IMR-90 (cell line): ENCODE measurements at regions not wholly inside any gene's neighbourhood (a gene's known extent, or its start where the extent isn't known, plus 50 kb on each side); places are given as distances from the start of the nearest gene placed in this dataset.

Source experiments
- ATAC-seq: fragments of 200-7000 bp; cut with Tn5 transposase; 2 replicates; pipeline ENCODE4 v1.9.1; 2020; ENCODE audit warnings: low read depth, mild to moderate bottlenecking, moderate library complexity
- BruUV-seq: library from RNA; stranded (reverse); fragments of 400-500 nt; replicated peaks from 2 replicates; lab custom pipeline; 2021; lab: Mats Ljungman, UMichigan
- CTCF ChIA-PET: fragments of 300-600 bp; formaldehyde crosslinking; extraction: SDS; loops from one replicate; lab custom pipeline; 2021; ENCODE audit warnings: antibody characterized with exemption; lab: Yijun Ruan, JAX
- POLR2A ChIA-PET: fragments of 300-600 bp; sonication (Branson Sonifier 250); formaldehyde crosslinking; loops from one replicate; lab custom pipeline; 2022; ENCODE audit warnings: antibody characterized with exemption; ENCODE audit not compliant: unreplicated experiment; lab: Charles Lee
- DNase-seq: peaks from one replicate; pipeline ENCODE4 v3.0.0; 2013
- H2AFZ ChIP-seq: replicated peaks from 2 replicates; pipeline ENCODE3; 2013; ENCODE audit warnings: low read length, mild to moderate bottlenecking; ENCODE audit not compliant: poor library complexity
- H2AK5ac ChIP-seq: 2 replicates; pipeline ENCODE4 v1.6.1; 2013; ENCODE audit warnings: low read depth, low read length, inconsistent platforms
- H2AK9ac ChIP-seq: replicated peaks from 2 replicates; pipeline ENCODE3; 2013; ENCODE audit warnings: mild to moderate bottlenecking, low read depth, low read length, moderate library complexity; ENCODE audit not compliant: poor library complexity
- H2BK120ac ChIP-seq: 2 replicates; pipeline ENCODE4 v1.6.1; 2013; ENCODE audit warnings: low read depth, low read length, inconsistent platforms
- H2BK15ac ChIP-seq: 3 replicates; pipeline ENCODE4 v1.6.1; 2013; ENCODE audit warnings: low read depth, low read length, inconsistent platforms
- H2BK20ac ChIP-seq: 2 replicates; pipeline ENCODE4 v1.6.1; 2013; ENCODE audit warnings: low read depth, mild to moderate bottlenecking, inconsistent platforms, low read length, moderate library complexity
- H2BK5ac ChIP-seq: 2 replicates; pipeline ENCODE4 v1.6.1; 2013; ENCODE audit warnings: mild to moderate bottlenecking, low read depth, low read length, inconsistent platforms; ENCODE audit not compliant: poor library complexity, severe bottlenecking
- H3K14ac ChIP-seq: replicated peaks from 2 replicates; pipeline ENCODE4 v1.6.1; 2013; ENCODE audit warnings: low read depth, low read length, inconsistent platforms
- H3K18ac ChIP-seq: 2 replicates; pipeline ENCODE4 v1.6.1; 2013; ENCODE audit warnings: low read depth, low read length, control low read depth
- H3K23ac ChIP-seq: 2 replicates; pipeline ENCODE4 v1.6.1; 2013; ENCODE audit warnings: low read depth, low read length, inconsistent platforms
- H3K27ac ChIP-seq: 2 replicates; pipeline ENCODE4 v1.5.1; 2013; ENCODE audit warnings: mild to moderate bottlenecking, control low read depth, low read length; ENCODE audit not compliant: insufficient read depth
- H3K27me3 ChIP-seq: 2 replicates; pipeline ENCODE4 v1.6.1; 2013; ENCODE audit warnings: low read length; ENCODE audit not compliant: control insufficient read depth, insufficient read depth
- H3K36me3 ChIP-seq: 2 replicates; pipeline ENCODE4 v1.6.1; 2013; ENCODE audit warnings: low read length, mixed read lengths; ENCODE audit not compliant: control insufficient read depth, insufficient read depth
- H3K4ac ChIP-seq: 2 replicates; pipeline ENCODE4 v1.6.1; 2013; ENCODE audit warnings: low read depth, low read length, inconsistent platforms
- H3K4me1 ChIP-seq: 2 replicates; pipeline ENCODE4 v1.6.1; 2013; ENCODE audit warnings: low read length, mixed read lengths; ENCODE audit not compliant: control insufficient read depth, insufficient read depth
- H3K4me2 ChIP-seq: 2 replicates; pipeline ENCODE4 v1.6.1; 2013; ENCODE audit warnings: low read depth, mild to moderate bottlenecking, control low read depth, low read length, moderate library complexity
- H3K4me3 ChIP-seq: 2 replicates; pipeline ENCODE4 v1.5.1; 2013; ENCODE audit warnings: low read depth, mild to moderate bottlenecking, control low read depth, low read length, moderate library complexity; ENCODE audit not compliant: insufficient read depth
- H3K56ac ChIP-seq: 2 replicates; pipeline ENCODE4 v1.6.1; 2013; ENCODE audit warnings: low read length, inconsistent platforms; ENCODE audit not compliant: insufficient read depth; ENCODE audit errors: extremely low read depth
- H3K79me1 ChIP-seq, 2 experiments: 2 replicates each; pipeline ENCODE4 v1.6.1; 2013; ENCODE audit warnings: low read length in 2 of 2, inconsistent platforms in 1 of 2, low read depth in 1 of 2
- H3K9ac ChIP-seq: 2 replicates; pipeline ENCODE4 v1.6.1; 2013; ENCODE audit warnings: low read depth, low read length, control low read depth
- H3K9me1 ChIP-seq: 2 replicates; pipeline ENCODE4 v1.6.1; 2013; ENCODE audit warnings: low read length, inconsistent platforms; ENCODE audit not compliant: insufficient read depth
- H3K9me3 ChIP-seq: 2 replicates; pipeline ENCODE4 v1.6.1; 2013; ENCODE audit warnings: low read length; ENCODE audit not compliant: control insufficient read depth, insufficient read depth
- H4K20me1 ChIP-seq: 2 replicates; pipeline ENCODE4 v1.6.1; 2013; ENCODE audit warnings: low read length, inconsistent platforms; ENCODE audit not compliant: insufficient read depth
- H4K5ac ChIP-seq: 2 replicates; pipeline ENCODE4 v1.6.1; 2013; ENCODE audit warnings: mild to moderate bottlenecking, low read depth, low read length, control low read depth
- H4K8ac ChIP-seq, 2 experiments: 2 replicates each; pipeline ENCODE4 v1.6.1; 2013; ENCODE audit warnings: low read depth in 2 of 2, low read length in 2 of 2, control low read depth in 1 of 2, inconsistent platforms in 1 of 2
- H4K91ac ChIP-seq: 2 replicates; pipeline ENCODE4 v1.6.1; 2013; ENCODE audit warnings: low read depth, low read length, inconsistent platforms; ENCODE audit not compliant: insufficient read depth
- CTCF ChIP-seq: conservative IDR thresholded peaks from 2 replicates; pipeline ENCODE4 v1.5.1; 2012; ENCODE audit warnings: mild to moderate bottlenecking, low read depth, low read length, improper control_type of control experiment
- MAFK ChIP-seq: IDR thresholded peaks from 2 replicates; pipeline ENCODE4 v1.6.1; 2012; ENCODE audit warnings: low read depth, low read length, improper control_type of control experiment
- MXI1 ChIP-seq: IDR thresholded peaks from 2 replicates; pipeline ENCODE4 v1.6.1; 2012; ENCODE audit warnings: low read depth, mild to moderate bottlenecking, low read length, moderate library complexity, borderline replicate concordance
- NFE2L2 ChIP-seq: fragments of 150-350 bp; IDR thresholded peaks from 2 replicates; pipeline ENCODE4 v1.6.1; 2016; ENCODE audit warnings: low read depth, mild to moderate bottlenecking, low read length
- POLR2A ChIP-seq: IDR thresholded peaks from 2 replicates; pipeline ENCODE4 v1.6.1; 2012; ENCODE audit warnings: mild to moderate bottlenecking, low read depth, low read length
- RAD21 ChIP-seq: IDR thresholded peaks from 2 replicates; pipeline ENCODE4 v1.6.1; 2012; ENCODE audit warnings: low read length, improper control_type of control experiment
- RFX5 ChIP-seq: IDR thresholded peaks from 2 replicates; pipeline ENCODE4 v1.8.0; 2012; ENCODE audit warnings: low read depth, mild to moderate bottlenecking, low read length, moderate library complexity
- SMC3 ChIP-seq: fragments of 150-350 bp; IDR thresholded peaks from 2 replicates; pipeline ENCODE4 v1.6.1; 2016; ENCODE audit warnings: low read depth, mild to moderate bottlenecking, antibody characterized with exemption, low read length, moderate library complexity
- USF2 ChIP-seq: fragments of 150-350 bp; IDR thresholded peaks from 2 replicates; pipeline ENCODE4 v1.6.1; 2017; ENCODE audit warnings: mild to moderate bottlenecking, antibody characterized with exemption, low read length, low read depth
- WGBS, 2 experiments: methylation state at CpG; one replicate each; pipeline versions ENCODE4 v1.1.5 to v1.1.7; 2013; ENCODE audit warnings: missing lambda C conversion rate in 2 of 2; ENCODE audit not compliant: insufficient read length in 1 of 2; ENCODE audit errors: extremely low coverage in 2 of 2; 5-methylcytosine and 5-hydroxymethylcytosine counted together
- dilution Hi-C: fragments of 300-500 bp; cut with HindIII; formaldehyde crosslinking; loops from one replicate; pipeline ENCODE4 v1.14.3; 2018; ENCODE audit warnings: low sequenced_read_pairs; ENCODE audit not compliant: unreplicated experiment
- in situ Hi-C: fragments of 300-500 bp; cut with MboI; formaldehyde crosslinking; loops from 3 replicates; pipeline ENCODE4 v1.14.3; 2019; ENCODE audit warnings: low sequenced_read_pairs, inconsistent platforms, mixed read lengths
- intact Hi-C: fragments of 100-400 bp; cut with micrococcal nuclease; formaldehyde crosslinking; loops from 2 replicates; pipeline ENCODE4 v1.10.0; 2022

GRCh38 chr21:27265949-27266348 lies 299.1 kb upstream of the ADAMTS5 start:
- POLR2A ChIA-PET, result no interaction called here
- no TSS peak for BruUV-seq
- Histone ChIP-seq H3K36me3 (no peaks in the 10 kb centered on the region), H3K4me2 (no peak overlapping the region), H2BK20ac (no peak overlapping the region), H3K4me1 (peaks cover 4% of the 10 kb centered on the region), H3K27ac (no peak overlapping the region), H2AK5ac (no peak overlapping the region), H2BK5ac (no peak overlapping the region), H4K8ac (no peak overlapping the region), H3K23ac (no peak overlapping the region), H4K91ac (no peak overlapping the region), H2BK120ac (no peak overlapping the region), H2BK15ac (no peak overlapping the region), H3K79me1 (no peaks in the 10 kb centered on the region), H2AFZ (no peak overlapping the region), H3K27me3 (no peaks in the 10 kb centered on the region), H2AK9ac (no peak overlapping the region), H3K9ac (no peak overlapping the region), H3K4me3 (no peak overlapping the region), H4K5ac (no peak overlapping the region), H4K20me1 (no peaks in the 10 kb centered on the region), H3K56ac (no peak overlapping the region), H3K4ac (no peak overlapping the region), H3K9me1 (peaks cover 4% of the 10 kb centered on the region; the same call in 1 of the 2 replicates), H3K18ac (no peak overlapping the region), H3K9me3 (no peaks in the 10 kb centered on the region), H3K14ac (no peak overlapping the region)
- no CpG with 5 or more reads among the region's 2 CpGs for WGBS, 2 experiments
- no peak for ATAC-seq
- CTCF ChIA-PET, result no interaction called here
- dilution Hi-C loops, result no loop called here
- no peak for TF ChIP-seq MAFK
- no peak for TF ChIP-seq MXI1
- no peak for TF ChIP-seq RAD21
- no peak for TF ChIP-seq USF2
- TF ChIP-seq RFX5, result no peak
- no peak for TF ChIP-seq CTCF
- TF ChIP-seq SMC3, result no peak
- TF ChIP-seq POLR2A, result no peak
- no peak for TF ChIP-seq NFE2L2
- in situ Hi-C loops, result no loop called here
- intact Hi-C loops, result no loop called here
- DNase-seq, result no peak
